Uterus (tissue), 3 donors: ENCODE measurements at regions not wholly inside any gene's neighbourhood (a gene's known extent, or its start where the extent isn't known, plus 50 kb on each side); places are given as distances from the start of the nearest gene placed in this dataset.

ENCODE experiments used
- DNase-seq, 2 donors: peaks; one replicate each; pipeline ENCODE4 v3.0.0-alpha.2; 2019 to 2020
- H3K27ac ChIP-seq, 2 donors: fragments of 200-600 bp; sonication (generic); 1 replicate in 1 of 2; 2 replicates in 1 of 2; pipeline ENCODE4 v1.5.1; 2016 to 2018
- H3K27me3 ChIP-seq, 2 donors: fragments of 200-600 bp; sonication (generic); one replicate each; pipeline ENCODE4 v1.5.1; 2018 to 2019; ENCODE audit warnings: control low read depth in 1 of 2
- H3K36me3 ChIP-seq, 2 donors: fragments of 200-600 bp; sonication (generic); one replicate each; pipeline ENCODE4 v1.5.1; 2019; ENCODE audit warnings: control low read depth in 1 of 2
- H3K4me1 ChIP-seq, 2 donors: fragments of 200-600 bp; sonication (generic); one replicate each; pipeline ENCODE4 v1.5.1; 2018 to 2019; ENCODE audit warnings: control low read depth in 1 of 2
- H3K4me3 ChIP-seq, 2 donors: fragments of 200-600 bp; sonication (generic); 1 replicate in 1 of 2; 2 replicates in 1 of 2; pipeline ENCODE4 v1.5.1; 2018 to 2019; ENCODE audit warnings: mild to moderate bottlenecking in 1 of 2
- H3K9me3 ChIP-seq, 2 donors: fragments of 200-600 bp; sonication (generic); one replicate each; pipeline ENCODE4 v1.5.1; 2019; ENCODE audit warnings: control low read depth in 1 of 2
- CTCF ChIP-seq, 4 experiments: fragments of 200-600 bp in 2 of 4; fragments of 450-650 bp in 2 of 4; sonication (generic) in 2 of 4; IDR thresholded peaks; one replicate each; pipeline ENCODE4 v1.5.1; 2016 to 2019; ENCODE audit warnings: antibody characterized with exemption in 4 of 4, mild to moderate bottlenecking in 2 of 4, moderate library complexity in 1 of 4
- POLR2A ChIP-seq, 2 donors: fragments of 450-650 bp; IDR thresholded peaks; one replicate each; pipeline ENCODE4 v1.6.1; 2016; ENCODE audit warnings: antibody characterized with exemption in 2 of 2, mild to moderate bottlenecking in 1 of 2, moderate library complexity in 1 of 2
- intact Hi-C: fragments of 100-400 bp; cut with DNase I; formaldehyde crosslinking; loops from one replicate; pipeline ENCODE4 v1.15.1; 2023; ENCODE audit warnings: low total_unique reads
- donor health status: DM: yes; HTN: yes; CAD: no.

- H3K9me3 ChIP-seq: no peaks in the 10 kb centered on the region
- no peak for TF ChIP-seq CTCF (IDR thresholded peaks at IDR 0.05)
- TF ChIP-seq POLR2A (IDR thresholded peaks at IDR 0.05): no peak
- no peak overlapping the region for H3K4me3 ChIP-seq
- H3K36me3 ChIP-seq: no peaks in the 10 kb centered on the region
- intact Hi-C loops: no loop called here
- no peak overlapping the region for H3K27ac ChIP-seq
- no peaks in the 10 kb centered on the region for H3K4me1 ChIP-seq
- DNase-seq: no peak
- H3K27me3 ChIP-seq: no peaks in the 10 kb centered on the region
Observed at GRCh38 chr10:36794981-36795380, 330.4 kb upstream of the ANKRD30A start.

GRCh38 chr10:36789974-36790373 is 335.4 kb upstream of the ANKRD30A start:
- intact Hi-C loops: loop anchor here (10.0 kb wide), 1 partner anchor 1155 kb away; no protein-coding TSS in a partner anchor
- no peaks in the 10 kb centered on the region for H3K4me1 ChIP-seq
- DNase-seq: no peak
- H3K36me3 ChIP-seq: no peaks in the 10 kb centered on the region
- H3K27ac ChIP-seq: no peak overlapping the region
- H3K9me3 ChIP-seq: no peaks in the 10 kb centered on the region
- H3K27me3 ChIP-seq: no peaks in the 10 kb centered on the region
- TF ChIP-seq CTCF (IDR thresholded peaks at IDR 0.05) (no peak), POLR2A (IDR thresholded peaks at IDR 0.05) (no peak)
- no peak overlapping the region for H3K4me3 ChIP-seq

GRCh38 chr10:36788152-36788551 is 337.2 kb upstream of the ANKRD30A start:
- H3K4me1 ChIP-seq: no peaks in the 10 kb centered on the region
- DNase-seq: no peak
- TF ChIP-seq POLR2A (IDR thresholded peaks at IDR 0.05) (no peak), CTCF (IDR thresholded peaks at IDR 0.05) (no peak)
- H3K9me3 ChIP-seq: no peaks in the 10 kb centered on the region
- intact Hi-C loops: loop anchor here (10.0 kb wide), 1 partner anchor 1153 kb away; no protein-coding TSS in a partner anchor
- H3K36me3 ChIP-seq: no peaks in the 10 kb centered on the region
- no peak overlapping the region for H3K4me3 ChIP-seq
- H3K27ac ChIP-seq: no peak overlapping the region
- no peaks in the 10 kb centered on the region for H3K27me3 ChIP-seq

GRCh38 chr10:36783400-36783799 is 342.0 kb upstream of the ANKRD30A start:
- Histone ChIP-seq H3K27me3 (no peaks in the 10 kb centered on the region), H3K4me3 (no peak overlapping the region), H3K9me3 (no peaks in the 10 kb centered on the region), H3K4me1 (no peaks in the 10 kb centered on the region), H3K36me3 (no peaks in the 10 kb centered on the region), H3K27ac (no peak overlapping the region)
- no peak for DNase-seq
- intact Hi-C loops: loop anchor here (10.0 kb wide), 1 partner anchor 1149 kb away; no protein-coding TSS in a partner anchor
- TF ChIP-seq CTCF (IDR thresholded peaks at IDR 0.05) (no peak), POLR2A (IDR thresholded peaks at IDR 0.05) (no peak)

GRCh38 chr10:36781570-36781969 is 343.8 kb upstream of the ANKRD30A start:
- Histone ChIP-seq H3K27ac (no peak overlapping the region), H3K27me3 (no peaks in the 10 kb centered on the region), H3K4me1 (no peaks in the 10 kb centered on the region), H3K9me3 (no peaks in the 10 kb centered on the region), H3K36me3 (no peaks in the 10 kb centered on the region), H3K4me3 (no peak overlapping the region)
- TF ChIP-seq CTCF (IDR thresholded peaks at IDR 0.05) (no peak), POLR2A (IDR thresholded peaks at IDR 0.05) (no peak)
- no peak for DNase-seq
- intact Hi-C loops: loop anchor here (10.0 kb wide), 1 partner anchor 1147 kb away; no protein-coding TSS in a partner anchor
